Esophagus mucosa (tissue), 1 donor: ENCODE measurements at regions not wholly inside any gene's neighbourhood (a gene's known extent, or its start where the extent isn't known, plus 50 kb on each side); places are given as distances from the start of the nearest gene placed in this dataset.

Experiments
- ATAC-seq: fragments of 200-7000 bp; cut with Tn5 transposase; one replicate; pipeline ENCODE4 v1.9.1; 2020
- donor health status: DM: yes; HTN: yes; CAD: no.

GRCh38 chr6:165819394-165819793, 156.4 kb upstream of the PDE10A start:
- no peak for ATAC-seq

DNA sequence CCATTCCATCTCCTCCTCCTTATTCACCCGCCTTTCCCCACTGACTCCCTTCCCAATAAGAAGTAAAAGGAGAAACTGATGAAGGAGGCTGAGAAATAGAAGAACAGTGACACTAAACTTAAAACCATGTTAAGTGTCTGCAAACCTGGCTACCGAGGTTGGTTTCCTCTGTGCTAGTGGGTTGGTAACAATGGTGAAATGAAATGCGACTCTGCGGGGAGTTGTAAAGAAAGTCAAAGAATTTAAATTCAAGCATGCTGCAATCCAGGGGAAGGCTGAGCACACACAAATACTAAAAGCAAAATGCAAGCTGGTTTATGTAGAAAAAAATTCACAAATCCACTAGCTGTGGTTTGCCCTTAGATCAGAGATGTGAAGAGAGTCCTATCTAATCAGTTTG, 155.2 kb upstream of the PDE10A start:
- ATAC-seq, result no peak

DNA sequence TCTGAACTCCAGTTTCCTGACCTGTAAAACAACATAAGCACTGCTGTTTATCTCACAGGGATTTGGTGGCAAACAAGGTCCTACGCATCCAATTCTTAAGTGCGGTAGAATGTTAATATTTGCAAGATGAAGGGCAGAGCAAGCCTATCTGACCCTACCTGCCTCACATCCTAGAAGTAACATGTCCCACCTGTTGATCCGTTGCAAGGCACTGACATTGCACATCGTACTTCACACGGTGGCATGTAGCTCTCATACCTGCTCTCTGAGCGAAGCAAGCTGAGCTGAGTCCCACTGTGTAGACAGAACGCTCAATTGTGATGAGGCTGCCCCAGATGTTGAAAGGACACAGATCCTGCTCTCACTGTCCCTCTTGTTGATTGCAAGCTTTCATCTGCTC, 154.7 kb upstream of the PDE10A start:
- no peak for ATAC-seq

- ATAC-seq, result no peak
These were observed 154.1 kb upstream of the PDE10A start for GRCh38 chr6:165817148-165817547.

- no peak for ATAC-seq
These were observed 151.6 kb upstream of the PDE10A start for GRCh38 chr6:165814679-165815078.

- ATAC-seq, result no peak
These were observed 148.5 kb upstream of the PDE10A start for GRCh38 chr6:165811512-165811911.

DNA sequence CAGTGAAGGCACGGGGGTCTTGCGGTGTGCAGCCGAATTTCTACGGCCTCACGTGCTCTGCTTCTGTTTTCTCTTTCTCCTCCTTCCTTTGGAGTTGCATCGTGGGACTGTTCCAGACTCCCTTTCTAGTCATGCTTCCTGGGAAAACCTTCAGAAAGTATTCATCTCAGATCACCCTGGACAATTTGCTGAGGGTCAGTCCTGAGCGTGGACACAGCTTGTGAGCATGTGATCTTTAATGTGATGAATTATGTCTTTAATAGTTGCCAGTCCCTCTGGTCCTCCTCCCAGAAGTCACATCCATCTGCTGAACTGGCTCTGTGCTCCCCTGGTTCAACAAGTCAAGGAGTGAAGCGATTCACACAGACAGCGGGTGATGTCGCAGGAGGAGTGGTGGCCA, 145.0 kb upstream of the PDE10A start:
- ATAC-seq, result no peak

DNA sequence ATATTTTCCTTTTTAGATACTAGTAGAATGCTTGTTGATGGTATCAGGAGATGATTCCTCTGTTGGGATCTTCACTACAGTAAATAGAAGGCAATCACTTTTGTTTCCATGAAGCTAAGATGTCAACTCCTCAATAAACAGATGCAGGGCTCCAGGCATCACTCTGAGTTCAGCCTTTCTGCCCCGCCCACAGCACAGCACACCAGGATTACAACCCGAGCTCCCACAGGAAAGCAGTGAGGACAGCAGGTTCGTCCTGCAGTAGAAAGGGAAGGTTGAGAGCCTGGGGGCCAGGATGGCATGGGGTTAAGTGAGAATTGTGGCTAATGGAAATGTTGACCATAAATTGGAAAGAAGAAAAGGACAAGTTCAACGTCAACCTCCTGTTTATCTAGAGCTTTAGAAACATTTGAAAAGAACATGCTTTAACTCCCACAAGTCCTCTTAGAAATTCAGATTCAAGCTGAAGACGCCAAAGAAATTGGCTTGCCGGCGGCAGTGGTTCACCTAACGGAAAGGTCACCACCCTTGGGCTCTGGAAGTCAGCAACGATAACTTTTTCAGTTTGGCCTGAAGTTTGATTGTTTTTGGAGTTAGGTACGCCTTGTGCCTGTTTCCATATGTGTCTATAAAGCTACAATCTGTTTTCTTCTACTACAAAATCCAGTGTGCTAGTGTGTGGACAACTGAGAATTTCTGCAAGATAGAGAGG, 144.4 kb upstream of the PDE10A start:
- ATAC-seq, result no peak

DNA sequence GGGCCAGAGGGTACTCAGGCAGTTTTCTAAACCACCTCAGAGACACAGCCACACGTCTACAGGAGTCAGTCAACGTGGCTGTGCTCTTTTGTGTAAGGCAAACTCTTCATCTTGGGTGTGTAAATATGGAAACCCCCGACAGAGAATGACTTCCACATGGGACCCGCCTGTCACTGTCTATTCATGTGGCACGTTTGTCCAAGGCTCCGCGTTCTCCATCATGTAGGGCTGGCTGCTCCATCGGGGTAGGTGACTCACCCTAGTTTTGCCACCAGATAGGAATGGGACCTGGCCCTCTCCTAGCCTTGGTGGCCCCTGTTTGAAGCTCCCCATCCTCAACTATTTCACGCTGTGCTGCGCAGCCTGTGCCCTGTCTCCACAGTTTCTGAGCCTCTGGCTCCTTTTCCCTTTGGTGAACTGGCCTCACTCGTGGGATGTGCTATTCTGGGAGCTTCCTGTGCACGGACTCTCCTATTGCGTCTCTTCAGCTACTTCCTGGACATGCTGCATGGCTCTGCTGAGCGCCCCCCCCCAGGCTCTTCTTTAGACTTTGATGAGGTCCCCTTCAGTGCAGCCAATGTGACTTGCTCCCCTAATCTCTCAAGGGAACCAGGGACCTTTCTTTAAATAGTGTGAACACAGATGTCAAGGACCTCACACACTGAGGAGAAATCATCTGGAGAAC, 143.2 kb upstream of the PDE10A start:
- no peak for ATAC-seq

DNA sequence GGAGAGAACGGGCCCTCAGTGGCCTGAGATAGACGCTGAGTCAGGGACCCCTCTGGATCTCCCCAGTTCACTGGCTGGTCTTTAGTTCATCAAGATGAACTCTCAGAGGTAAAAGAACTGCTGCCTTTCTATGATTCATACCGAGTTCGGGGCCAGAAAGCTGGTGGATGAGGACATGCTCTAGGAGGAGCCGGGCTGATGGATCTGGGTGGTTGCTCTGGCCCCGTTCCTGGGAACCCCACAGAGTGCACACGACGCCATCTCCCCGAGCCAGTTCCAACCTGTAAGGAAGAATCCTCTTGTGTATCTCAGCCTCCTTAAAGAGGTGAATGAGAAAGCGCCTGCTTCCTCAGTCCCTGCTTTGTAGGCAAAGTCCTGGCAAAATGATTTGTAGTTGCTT, 142.6 kb upstream of the PDE10A start:
- ATAC-seq, result no peak

- ATAC-seq, result no peak
These were observed 142.1 kb upstream of the PDE10A start for GRCh38 chr6:165805067-165805555.

- ATAC-seq, result no peak
These were observed 141.5 kb upstream of the PDE10A start for GRCh38 chr6:165804331-165805066.

DNA sequence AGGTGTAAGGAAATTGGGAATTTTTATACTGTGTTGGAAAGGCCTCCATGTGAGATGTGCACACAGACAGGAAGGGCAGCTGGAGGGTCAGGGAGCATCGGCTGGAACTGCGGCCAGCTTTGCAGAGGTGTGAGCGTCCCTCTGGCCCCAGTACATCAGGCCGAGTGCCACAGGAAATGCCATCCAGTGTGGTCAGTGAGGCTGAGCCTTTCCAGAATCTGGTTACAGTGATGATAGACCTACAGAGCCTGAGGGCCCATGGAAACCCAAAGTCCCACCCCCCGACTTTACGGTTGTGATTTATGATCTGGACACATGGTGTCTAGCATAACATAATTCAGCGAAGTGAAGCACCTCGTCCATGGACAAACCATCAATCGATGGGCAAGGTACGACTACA, 137.3 kb upstream of the PDE10A start:
- ATAC-seq, result no peak

- ATAC-seq, result no peak
These were observed 136.5 kb upstream of the PDE10A start for GRCh38 chr6:165799391-165800153.

DNA sequence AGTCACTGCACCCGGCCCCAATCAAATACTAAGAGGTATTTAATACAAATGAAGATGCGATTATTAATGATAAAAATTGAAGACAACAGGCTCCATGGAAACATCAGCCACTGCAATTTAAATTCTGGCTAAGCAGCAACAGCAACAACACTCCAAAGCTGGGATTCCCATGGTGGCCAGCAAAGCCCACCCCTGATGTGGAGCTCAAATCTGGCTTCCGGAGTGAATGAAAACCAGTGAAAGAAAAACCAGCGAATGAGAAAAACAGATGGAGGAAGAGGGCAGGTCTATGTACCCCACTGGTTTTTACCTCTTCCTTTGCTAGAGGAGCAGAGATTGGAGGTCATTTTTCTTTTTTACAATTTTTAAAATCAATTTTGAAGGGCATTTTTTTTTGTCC, 135.9 kb upstream of the PDE10A start:
- ATAC-seq, result no peak

DNA sequence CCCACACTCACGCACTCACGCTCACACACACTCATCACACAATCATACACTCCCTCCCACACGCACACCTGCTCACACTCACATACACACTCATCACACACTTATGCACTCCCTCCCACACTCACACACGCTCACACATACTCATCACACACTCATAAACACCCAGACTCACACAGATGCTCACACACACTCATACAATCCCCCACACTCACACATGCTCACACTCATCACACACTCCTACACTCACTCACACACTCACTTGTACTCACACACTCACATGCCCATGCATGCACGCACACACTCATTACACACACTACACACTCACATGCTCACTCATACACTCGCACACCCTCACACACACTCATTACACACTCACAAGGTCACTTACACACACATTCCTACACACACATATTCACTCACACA, 131.1 kb upstream of the PDE10A start:
- peak; percentile 23 for ATAC-seq

GRCh38 chr6:165793287-165793825, 130.3 kb upstream of the PDE10A start:
- no peak for ATAC-seq

GRCh38 chr6:165791876-165792437, 128.9 kb upstream of the PDE10A start:
- no peak for ATAC-seq

- no peak for ATAC-seq
These were observed 128.3 kb upstream of the PDE10A start for GRCh38 chr6:165791306-165791705.

- ATAC-seq, result no peak
These were observed 119.8 kb upstream of the PDE10A start for GRCh38 chr6:165782812-165783211.

DNA sequence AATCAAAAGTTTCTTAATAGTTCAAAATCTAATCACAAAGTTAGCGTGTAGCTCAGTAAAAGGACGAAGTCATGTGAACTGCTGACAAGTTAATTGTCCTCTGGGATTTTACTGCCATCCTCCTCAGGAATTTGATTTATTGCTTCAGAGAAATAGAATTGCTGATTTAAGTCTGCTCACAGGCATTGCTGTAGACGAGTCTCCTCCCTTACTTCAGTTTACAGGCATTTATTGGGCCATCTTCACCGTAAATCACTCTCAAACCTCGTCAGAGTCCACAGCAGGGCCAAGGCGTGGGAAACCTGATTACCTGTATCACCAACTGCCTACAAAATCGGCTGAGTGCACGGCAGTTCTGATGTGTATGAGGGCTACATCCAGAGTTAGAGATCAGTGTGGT, 119.1 kb upstream of the PDE10A start:
- no peak for ATAC-seq

DNA sequence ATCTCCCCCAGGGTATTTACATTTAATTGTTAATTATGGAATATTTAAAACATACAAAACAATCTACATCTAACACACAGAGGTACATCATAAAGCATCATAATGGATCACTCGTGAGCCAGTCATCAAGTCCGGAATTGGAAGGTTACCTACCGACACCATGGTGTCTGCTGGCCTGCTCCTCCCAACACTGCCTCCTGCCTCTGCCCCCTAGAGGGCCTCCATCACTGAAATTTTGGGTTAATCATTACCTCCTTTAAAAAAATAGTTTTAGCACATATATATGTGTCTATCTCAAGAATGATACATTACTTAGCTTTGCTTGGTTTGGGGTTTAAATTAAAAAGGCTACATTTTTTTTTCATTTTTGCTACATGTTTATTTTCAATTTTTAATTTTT, 114.6 kb upstream of the PDE10A start:
- no peak for ATAC-seq
